ENCODE measurements at regions not wholly inside any gene's neighbourhood (a gene's known extent, or its start where the extent isn't known, plus 50 kb on each side); places are given as distances from the start of the nearest gene placed in this dataset.

- TF ChIP-seq POLR2A (IDR thresholded peaks at IDR 0.05), result no peak
- TF ChIP-seq, protein P1, sequence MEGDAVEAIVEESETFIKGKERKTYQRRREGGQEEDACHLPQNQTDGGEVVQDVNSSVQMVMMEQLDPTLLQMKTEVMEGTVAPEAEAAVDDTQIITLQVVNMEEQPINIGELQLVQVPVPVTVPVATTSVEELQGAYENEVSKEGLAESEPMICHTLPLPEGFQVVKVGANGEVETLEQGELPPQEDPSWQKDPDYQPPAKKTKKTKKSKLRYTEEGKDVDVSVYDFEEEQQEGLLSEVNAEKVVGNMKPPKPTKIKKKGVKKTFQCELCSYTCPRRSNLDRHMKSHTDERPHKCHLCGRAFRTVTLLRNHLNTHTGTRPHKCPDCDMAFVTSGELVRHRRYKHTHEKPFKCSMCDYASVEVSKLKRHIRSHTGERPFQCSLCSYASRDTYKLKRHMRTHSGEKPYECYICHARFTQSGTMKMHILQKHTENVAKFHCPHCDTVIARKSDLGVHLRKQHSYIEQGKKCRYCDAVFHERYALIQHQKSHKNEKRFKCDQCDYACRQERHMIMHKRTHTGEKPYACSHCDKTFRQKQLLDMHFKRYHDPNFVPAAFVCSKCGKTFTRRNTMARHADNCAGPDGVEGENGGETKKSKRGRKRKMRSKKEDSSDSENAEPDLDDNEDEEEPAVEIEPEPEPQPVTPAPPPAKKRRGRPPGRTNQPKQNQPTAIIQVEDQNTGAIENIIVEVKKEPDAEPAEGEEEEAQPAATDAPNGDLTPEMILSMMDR (IDR thresholded peaks at IDR 0.05), result no peak
- TF ChIP-seq EP300 (IDR thresholded peaks at IDR 0.05), result no peak
- TF ChIP-seq POLR2AphosphoS5 (IDR thresholded peaks at IDR 0.05), result no peak
Observed at GRCh38 chr4:114476310-114476709, 122.3 kb upstream of the UGT8 start.

Measured in sigmoid colon (tissue), 4 donors.